HCT116 (cell line): ENCODE measurements at regions not wholly inside any gene's neighbourhood (a gene's known extent, or its start where the extent isn't known, plus 50 kb on each side); places are given as distances from the start of the nearest gene placed in this dataset.

Experiments
- ATAC-seq: fragments of 200-7000 bp; cut with Tn5 transposase; 2 replicates; pipeline ENCODE4 v1.9.1; 2020; ENCODE audit warnings: mild to moderate bottlenecking, moderate library complexity
- BruUV-seq: library from RNA; stranded (reverse); fragments of 400-500 nt; replicated peaks from 2 replicates; lab custom pipeline; 2021; lab: Mats Ljungman, UMichigan
- CTCF ChIA-PET: fragments of 300-600 bp; sonication (Branson Sonifier 250); formaldehyde crosslinking; loops from one replicate; lab custom pipeline; 2021; ENCODE audit warnings: antibody characterized with exemption; lab: Charles Lee
- POLR2A ChIA-PET: fragments of 300-600, 350-600 bp; sonication (Branson Sonifier 250); formaldehyde crosslinking; loops from one replicate; lab custom pipeline; 2021; ENCODE audit warnings: antibody characterized with exemption; lab: Charles Lee
- RAD21 ChIA-PET, 2 experiments: fragments of 300-600 bp; sonication (Branson Sonifier 250); formaldehyde crosslinking; loops; one replicate each; lab custom pipeline; 2023; ENCODE audit warnings: low total read pairs in 2 of 2; ENCODE audit not compliant: uncharacterized antibody in 2 of 2, unreplicated experiment in 2 of 2, low non-redundant PET in 1 of 2; lab: Charles Lee
- DNase-seq: peaks from one replicate; pipeline ENCODE4 v3.0.0-alpha.2; 2010; ENCODE audit warnings: low read depth, low spot score
- H2AFZ ChIP-seq: fragments of 200-600 bp; shearing (Covaris generic), sonication (generic); 2 replicates; pipeline ENCODE4 v1.6.1; 2017; ENCODE audit warnings: low read depth, mixed run types, mixed read lengths, antibody characterized with exemption, low read length; ENCODE audit not compliant: poor library complexity, severe bottlenecking
- H3K27ac ChIP-seq: 2 replicates; pipeline ENCODE4 v1.5.1; 2012; ENCODE audit warnings: low read depth, low read length
- H3K27me3 ChIP-seq: fragments of 200-600 bp; sonication (generic); 2 replicates; pipeline ENCODE4 v1.6.1; 2016; ENCODE audit warnings: mixed run types, low read length, mixed read lengths; ENCODE audit not compliant: insufficient read depth
- H3K36me3 ChIP-seq, 2 experiments: fragments of 200-500 bp in 1 of 2; fragments of 200-600 bp in 1 of 2; sonication (Bioruptor generic) in 1 of 2; sonication (generic) in 1 of 2; 2 replicates each; pipeline versions ENCODE4 v1.5.1 to v1.6.1; 2014 to 2016; ENCODE audit warnings: low read length in 2 of 2, inconsistent platforms in 1 of 2, mixed read lengths in 1 of 2, mixed run types in 1 of 2; ENCODE audit not compliant: insufficient read depth in 2 of 2, control insufficient read depth in 1 of 2
- H3K4me1 ChIP-seq, 2 experiments: fragments of 200-600 bp in 1 of 2; sonication (generic) in 1 of 2; 2 replicates each; pipeline versions ENCODE4 v1.5.1 to v1.6.1; 2012 to 2017; ENCODE audit warnings: low read length in 2 of 2, inconsistent platforms in 1 of 2, mild to moderate bottlenecking in 1 of 2, mixed read lengths in 1 of 2, mixed run types in 1 of 2, moderate library complexity in 1 of 2; ENCODE audit not compliant: insufficient read depth in 2 of 2, control insufficient read depth in 1 of 2
- H3K4me2 ChIP-seq: fragments of 200-600 bp; sonication (generic); 2 replicates; pipeline ENCODE4 v1.6.1; 2017; ENCODE audit warnings: mixed run types, low read length, mixed read lengths
- H3K4me3 ChIP-seq, 2 experiments: fragments of 200-600 bp in 1 of 2; sonication (generic) in 1 of 2; replicated peaks in 1 of 2; 2 replicates each; pipeline ENCODE4 v1.5.1; 2011 to 2016; ENCODE audit warnings: low read length in 2 of 2, control low read depth in 1 of 2, low read depth in 1 of 2, mild to moderate bottlenecking in 1 of 2, mixed read lengths in 1 of 2, mixed run types in 1 of 2
- H3K79me2 ChIP-seq: fragments of 200-600 bp; sonication (generic); 2 replicates; pipeline ENCODE4 v1.6.1; 2017; ENCODE audit warnings: mild to moderate bottlenecking, mixed run types, low read length, moderate library complexity, mixed read lengths; ENCODE audit not compliant: insufficient read depth
- H3K9ac ChIP-seq: fragments of 200-600 bp; sonication (generic); 2 replicates; pipeline ENCODE4 v1.6.1; 2016; ENCODE audit warnings: low read length, mixed read lengths
- H3K9me2 ChIP-seq: fragments of 200-600 bp; sonication (generic), shearing (Covaris generic); 2 replicates; pipeline ENCODE4 v1.6.1; 2017; ENCODE audit warnings: mixed run types, mild to moderate bottlenecking, moderate library complexity; ENCODE audit not compliant: insufficient read depth
- H3K9me3 ChIP-seq, 2 experiments: fragments of 200-500 bp in 1 of 2; fragments of 200-600 bp in 1 of 2; sonication (Bioruptor generic) in 1 of 2; sonication (generic) in 1 of 2; 2 replicates each; pipeline ENCODE4 v1.6.1; 2014 to 2017; ENCODE audit warnings: low read length in 2 of 2, mixed read lengths in 2 of 2, inconsistent platforms in 1 of 2, low read depth in 1 of 2, mild to moderate bottlenecking in 1 of 2, mixed run types in 1 of 2, moderate library complexity in 1 of 2; ENCODE audit not compliant: control insufficient read depth in 1 of 2, insufficient read depth in 1 of 2
- H4K20me1 ChIP-seq: fragments of 200-600 bp; sonication (generic), shearing (Covaris generic); 2 replicates; pipeline ENCODE4 v1.6.1; 2017; ENCODE audit warnings: mixed run types, mild to moderate bottlenecking, moderate library complexity; ENCODE audit not compliant: insufficient read depth
- ATF3 ChIP-seq: IDR thresholded peaks from 2 replicates; pipeline ENCODE4 v1.6.1; 2012
- CBX3 ChIP-seq: IDR thresholded peaks from 2 replicates; pipeline ENCODE4 v1.6.1; 2012; ENCODE audit warnings: low read depth
- EZH2phosphoT487 ChIP-seq: fragments of 200-600 bp; IDR thresholded peaks from 2 replicates; pipeline ENCODE4 v1.6.1; 2018; ENCODE audit warnings: antibody characterized with exemption, borderline replicate concordance
- JUND ChIP-seq: IDR thresholded peaks from 2 replicates; pipeline ENCODE4 v1.6.1; 2012
- POLR2AphosphoS5 ChIP-seq: IDR thresholded peaks from 2 replicates; pipeline ENCODE4 v1.6.1; 2011; ENCODE audit warnings: mild to moderate bottlenecking, low read depth, low read length, moderate library complexity
- REST ChIP-seq: IDR thresholded peaks from 2 replicates; pipeline ENCODE4 v1.6.1; 2012; ENCODE audit warnings: low read depth
- TCF7L2 ChIP-seq: IDR thresholded peaks from 2 replicates; pipeline ENCODE4 v1.7.0; 2011; ENCODE audit warnings: borderline replicate concordance, inconsistent platforms; ENCODE audit not compliant: insufficient read depth, insufficient read length; ENCODE audit errors: extremely low read depth
- YY1 ChIP-seq: IDR thresholded peaks from 2 replicates; pipeline ENCODE4 v1.6.1; 2011; ENCODE audit warnings: low read length, low read depth, moderate library complexity, mild to moderate bottlenecking; ENCODE audit not compliant: insufficient replicate concordance; ENCODE audit errors: extremely low read depth
- intact Hi-C: fragments of 100-400 bp; cut with micrococcal nuclease; formaldehyde crosslinking; loops from 2 replicates; pipeline ENCODE4 v1.10.0; 2022

GRCh38 chr4:74624351-74625151 lies 169.8 kb downstream of the BTC start:
- Histone ChIP-seq H2AFZ (no peak overlapping the region), H3K27ac (peak overlapping the region; percentile 94), H4K20me1 (no peaks in the 10 kb centered on the region), H3K27me3 (no peaks in the 10 kb centered on the region), H3K79me2 (no peaks in the 10 kb centered on the region; the same call in none of the 2 replicates), H3K4me3 (peak overlapping the region in 1 of 2 experiments; percentile 8; a peak in 1 of 4 replicates), H3K36me3 (0 out of 4 replicates have a peak, but pooled peaks cover 0 to 4% of the 10 kb centered on the region in 2 experiments), H3K9ac (peak overlapping the region; percentile 61), H3K4me1 (peaks cover 88 to 99% of the 10 kb centered on the region in 2 experiments), H3K9me2 (no peaks in the 10 kb centered on the region), H3K4me2 (peak overlapping the region; percentile 45), H3K9me3 (no peaks in the 10 kb centered on the region)
- ATAC-seq (peak; percentile 76), DNase-seq (peak; percentile 93)
- ChIA-PET RAD21 (no interaction called here), CTCF (interaction anchor here (1.3 to 2.5 kb wide), 4 partner anchors 30 to 247 kb away, joined by 4 to 19 read pairs (median 6); no protein-coding TSS in a partner anchor), POLR2A (interaction anchor here (0.7 to 13.3 kb wide), 16 partner anchors 11 to 260 kb away, joined by 3 to 145 read pairs (median 13); partner anchors contain the start of genes AREG and EREG)
- BruUV-seq = TSS peak; percentile 59
- intact Hi-C loops = loop anchor here (1.0 to 5.0 kb wide), 7 partner anchors 30 to 397 kb away; no protein-coding TSS in a partner anchor
- TF ChIP-seq YY1 (peak; percentile 42), EZH2phosphoT487 (no peak), POLR2AphosphoS5 (peak; percentile 45), JUND (no peak), ATF3 (no peak), TCF7L2 (peak; percentile 81), REST (no peak), CBX3 (no peak)
- TF ChIP-seq, all 23 proteins: peak for 3
